D341Med (cell line): ENCODE measurements at regions not wholly inside any gene's neighbourhood (a gene's known extent, or its start where the extent isn't known, plus 50 kb on each side); places are given as distances from the start of the nearest gene placed in this dataset.
A peak's percentile ranks its signal among the peaks of the same experiment; 100 is the strongest.
"Not testable (repeated sequence)": the region's sequence is repeated elsewhere in the genome, so short reads cannot be mapped to it uniquely, and the experiment has no call there.

Experiments used
- DNase-seq: peaks from one replicate; pipeline ENCODE4 v3.0.0; 2012; ENCODE audit warnings: low spot score

DNA sequence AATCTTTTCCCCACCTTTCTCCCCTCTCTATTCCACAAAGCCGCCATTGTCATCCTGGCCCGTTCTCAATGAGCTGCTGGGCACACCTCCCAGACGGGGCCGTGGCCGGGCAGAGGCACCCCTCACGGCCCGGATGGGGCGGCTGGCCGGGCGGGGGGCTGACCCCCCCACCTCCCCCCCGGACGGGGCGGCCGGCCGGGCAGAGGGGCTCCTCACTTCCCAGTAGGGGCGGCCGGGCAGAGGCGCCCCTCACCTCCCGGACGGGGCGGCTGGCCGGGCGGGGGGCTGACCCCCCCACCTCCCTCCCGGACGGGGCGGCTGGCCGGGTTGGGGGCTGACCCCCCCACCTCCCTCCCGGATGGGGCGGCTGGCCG, 85.6 kb downstream of the OR2B2 start:
- DNase-seq, result not testable (repeated sequence)

DNA sequence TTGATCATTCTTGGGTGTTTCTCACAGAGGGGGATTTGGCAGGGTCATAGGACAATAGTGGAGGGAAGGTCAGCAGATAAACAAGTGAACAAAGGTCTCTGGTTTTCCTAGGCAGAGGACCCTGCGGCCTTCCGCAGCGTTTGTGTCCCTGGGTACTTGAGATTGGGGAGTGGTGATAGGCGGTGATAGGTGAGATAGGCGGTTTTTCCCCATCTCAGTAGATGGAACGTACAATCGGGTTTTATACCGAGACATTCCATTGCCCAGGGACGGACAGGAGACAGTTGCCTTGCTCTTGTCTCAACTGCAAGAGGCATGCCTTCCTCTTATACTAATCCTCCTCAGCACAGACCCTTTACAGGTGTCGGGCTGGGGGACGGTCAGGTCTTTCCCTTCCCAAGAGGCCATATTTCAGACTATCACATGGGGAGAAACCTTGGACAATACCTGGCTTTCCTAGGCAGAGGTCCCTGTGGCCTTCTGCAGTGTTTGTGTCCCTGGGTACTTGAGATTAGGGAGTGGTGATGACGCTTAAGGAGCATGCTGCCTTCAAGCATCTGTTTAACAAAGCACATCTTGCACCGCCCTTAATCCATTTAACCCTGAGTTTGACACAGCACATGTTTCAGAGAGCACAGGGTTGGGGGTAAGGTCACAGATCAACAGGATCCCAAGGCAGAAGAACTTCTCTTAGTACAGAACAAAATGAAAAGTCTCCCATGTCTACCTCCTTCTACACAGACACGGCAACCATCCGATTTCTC, 86.2 kb downstream of the OR2B2 start:
- not testable (repeated sequence) for DNase-seq

- no peak for DNase-seq
Observed at GRCh38 chr6:27825025-27825793, 87.0 kb downstream of the OR2B2 start.

- not testable (repeated sequence) for DNase-seq
Observed at GRCh38 chr6:27824211-27825024, 87.8 kb downstream of the OR2B2 start.

DNA sequence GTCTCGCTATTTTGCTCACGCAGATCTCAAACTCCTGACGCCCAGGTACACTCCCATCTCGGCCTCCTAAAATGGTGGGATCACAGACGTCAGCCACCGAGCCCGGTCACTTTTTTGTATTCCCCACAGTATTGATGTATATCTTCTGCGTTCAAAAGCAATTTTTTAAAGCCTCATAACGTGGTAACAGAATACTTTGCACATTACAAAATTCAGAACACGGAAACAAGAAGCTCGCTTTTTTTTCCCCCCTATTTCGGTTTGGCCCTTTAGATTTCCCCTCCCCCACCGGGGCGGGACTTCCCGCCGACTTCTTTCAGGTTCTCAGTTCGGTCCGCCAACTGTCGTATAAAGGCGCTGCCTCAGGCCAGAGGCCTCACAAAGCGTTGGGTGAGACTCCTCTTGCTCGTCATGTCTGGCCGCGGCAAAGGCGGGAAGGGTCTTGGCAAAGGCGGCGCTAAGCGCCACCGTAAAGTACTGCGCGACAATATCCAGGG, 88.4 kb downstream of the OR2B2 start:
- peak; percentile 39 for DNase-seq

DNA sequence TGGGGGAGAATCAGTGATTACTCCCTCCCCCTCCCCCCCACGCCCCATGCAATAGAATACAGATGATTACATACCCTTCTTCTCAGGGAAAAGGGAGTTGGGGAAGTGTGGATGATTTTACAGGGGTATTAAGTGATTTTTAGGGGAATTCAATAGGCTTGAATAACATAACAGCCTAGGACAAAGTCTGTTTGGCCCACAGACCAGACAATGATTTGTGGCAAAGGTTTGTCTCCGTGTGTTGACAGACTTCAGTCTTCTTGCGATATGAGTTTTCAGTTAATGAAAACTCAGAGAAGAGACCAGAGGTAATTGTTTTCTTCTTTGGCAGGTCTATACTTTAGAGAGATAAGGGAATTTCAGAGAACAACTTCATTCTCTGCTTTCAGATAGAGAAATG, 95.3 kb downstream of the OR2B2 start:
- DNase-seq, result no peak

DNA sequence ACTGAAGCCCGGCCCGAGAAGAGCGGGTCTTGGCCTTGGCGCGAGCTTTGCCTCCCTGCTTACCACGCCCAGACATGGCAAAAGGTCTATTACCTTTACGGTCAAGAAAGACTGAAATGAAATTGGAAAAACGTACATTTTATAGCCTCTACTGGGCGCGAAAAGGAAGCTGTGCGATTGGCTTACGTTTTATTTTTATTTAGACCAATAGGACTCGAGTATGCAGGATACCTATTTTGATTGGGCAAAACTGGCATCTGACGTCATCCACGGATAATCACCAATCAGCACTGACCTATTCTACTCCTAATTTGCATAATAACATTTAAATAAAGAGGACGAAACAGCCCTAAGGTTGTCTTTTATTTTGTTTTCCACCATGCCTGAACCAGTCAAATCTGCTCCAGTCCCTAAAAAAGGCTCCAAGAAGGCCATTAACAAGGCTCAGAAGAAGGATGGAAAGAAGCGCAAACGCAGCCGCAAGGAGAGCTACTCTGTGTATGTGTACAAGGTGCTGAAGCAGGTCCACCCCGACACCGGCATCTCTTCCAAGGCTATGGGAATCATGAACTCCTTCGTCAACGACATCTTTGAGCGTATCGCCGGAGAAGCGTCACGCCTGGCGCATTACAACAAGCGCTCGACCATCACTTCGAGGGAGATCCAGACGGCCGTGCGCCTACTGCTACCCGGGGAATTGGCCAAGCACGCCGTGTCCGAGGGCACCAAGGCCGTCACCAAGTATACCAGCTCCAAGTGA, 97.4 kb downstream of the OR2B2 start:
- DNase-seq, result peak; percentile 61

GRCh38 chr6:27814415-27814664, 97.9 kb downstream of the OR2B2 start:
- not testable (repeated sequence) for DNase-seq

GRCh38 chr6:27812805-27813492, 99.2 kb downstream of the OR2B2 start:
- no peak for DNase-seq

GRCh38 chr6:27812078-27812804, 100.0 kb downstream of the OR2B2 start:
- no peak for DNase-seq

DNA sequence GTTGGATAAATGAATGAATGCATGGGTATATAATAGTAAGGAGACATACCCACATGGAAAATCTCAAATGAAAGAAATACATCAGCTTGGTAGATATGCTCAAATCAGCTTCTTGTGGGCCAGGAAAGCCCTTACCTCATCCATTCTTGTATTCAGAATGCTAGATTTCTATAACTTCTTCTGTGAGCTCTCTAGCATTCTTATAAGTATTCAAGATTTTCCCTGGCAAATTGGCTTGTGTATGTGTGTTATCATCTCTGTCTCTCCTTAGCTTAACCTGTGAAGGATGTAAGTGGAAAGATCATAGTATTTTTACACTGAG, 100.8 kb downstream of the OR2B2 start:
- DNase-seq, result no peak

DNA sequence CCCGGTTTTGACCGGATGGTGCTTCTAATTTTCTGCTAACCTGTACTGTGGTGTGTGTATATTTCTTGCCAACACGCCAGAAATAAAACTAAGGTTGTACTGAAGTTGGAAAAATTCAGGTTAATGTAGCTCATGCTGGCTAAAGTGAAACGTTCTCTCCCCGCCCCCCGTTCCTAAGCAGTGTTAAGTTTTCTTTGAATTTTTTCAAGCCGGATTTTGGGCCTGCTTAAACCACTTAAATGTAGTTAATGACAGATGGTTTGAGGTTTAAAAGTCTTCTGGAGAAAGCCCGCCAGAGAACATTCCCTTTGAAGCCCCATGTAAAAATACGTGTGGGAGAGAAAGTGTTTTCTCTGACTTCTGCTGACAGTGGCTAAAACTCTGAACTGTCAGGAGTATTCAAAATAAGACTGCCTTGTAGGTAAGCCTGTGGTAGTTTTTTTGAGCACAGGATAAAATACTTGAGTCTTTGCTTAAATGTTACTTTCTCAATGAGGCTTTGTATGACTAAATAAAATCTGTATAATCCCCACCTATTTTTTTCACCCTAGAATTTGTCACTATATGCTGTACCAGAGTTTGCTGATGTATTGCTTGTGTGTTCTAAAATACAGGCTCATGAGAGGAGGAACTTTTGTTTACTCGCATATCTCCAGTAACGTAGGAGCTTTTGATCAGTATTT, 101.3 kb downstream of the OR2B2 start:
- DNase-seq, result no peak

DNA sequence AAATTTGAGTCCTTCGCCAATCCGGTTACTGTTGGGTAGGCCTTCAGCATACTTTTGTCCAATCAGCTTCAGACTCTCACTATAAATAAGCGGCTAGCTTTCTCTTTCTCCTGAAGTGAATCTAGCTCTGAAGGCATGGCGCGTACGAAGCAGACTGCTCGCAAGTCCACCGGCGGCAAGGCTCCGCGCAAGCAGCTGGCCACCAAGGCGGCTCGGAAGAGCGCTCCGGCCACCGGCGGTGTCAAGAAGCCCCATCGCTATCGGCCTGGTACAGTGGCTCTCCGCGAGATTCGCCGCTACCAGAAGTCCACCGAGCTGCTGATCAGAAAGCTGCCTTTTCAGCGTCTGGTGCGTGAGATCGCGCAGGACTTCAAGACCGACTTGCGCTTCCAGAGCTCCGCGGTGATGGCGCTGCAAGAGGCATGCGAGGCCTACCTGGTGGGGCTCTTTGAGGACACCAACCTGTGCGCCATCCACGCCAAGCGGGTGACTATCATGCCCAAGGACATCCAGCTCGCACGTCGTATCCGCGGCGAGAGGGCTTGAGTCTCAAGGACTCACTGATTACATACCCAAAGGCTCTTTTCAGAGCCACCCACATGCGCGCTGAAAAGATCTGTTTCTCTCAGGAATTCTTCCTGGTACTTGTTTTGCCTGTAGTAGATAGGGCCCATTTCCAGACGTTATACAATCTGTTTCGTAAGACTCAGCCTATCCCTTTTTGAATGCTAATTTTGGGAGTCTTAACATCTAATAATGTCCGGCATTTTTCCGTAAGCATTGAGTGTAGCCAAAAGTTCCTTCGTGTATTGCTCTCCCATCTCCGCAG, 102.0 kb downstream of the OR2B2 start:
- peak; percentile 56 for DNase-seq

- no peak for DNase-seq
Observed at GRCh38 chr6:27809067-27809938, 102.9 kb downstream of the OR2B2 start.

- not testable (repeated sequence) for DNase-seq
Observed at GRCh38 chr6:27808242-27809066, 103.7 kb downstream of the OR2B2 start.

GRCh38 chr6:27807441-27808241, 104.6 kb downstream of the OR2B2 start:
- peak; percentile 78 for DNase-seq
